Parathyroid adenoma (tissue), 2 donors: ENCODE measurements at regions not wholly inside any gene's neighbourhood (a gene's known extent, or its start where the extent isn't known, plus 50 kb on each side); places are given as distances from the start of the nearest gene placed in this dataset.

Source experiments
- H2AFZ ChIP-seq: fragments of 300-600 bp; sonication (generic); one replicate; pipeline ENCODE4 v1.7.0; 2017; ENCODE audit warnings: antibody characterized with exemption, mild to moderate bottlenecking
- H3K27ac ChIP-seq: fragments of 300-600 bp; sonication (generic); one replicate; pipeline ENCODE4 v1.7.0; 2017
- H3K27me3 ChIP-seq: fragments of 300-600 bp; sonication (generic); one replicate; pipeline ENCODE4 v1.7.0; 2017; ENCODE audit warnings: low read length; ENCODE audit not compliant: control insufficient read depth, insufficient read depth
- H3K36me3 ChIP-seq: fragments of 300-600 bp; sonication (generic); one replicate; pipeline ENCODE4 v1.7.0; 2017; ENCODE audit warnings: low read length; ENCODE audit not compliant: control insufficient read depth, insufficient read depth
- H3K4me1 ChIP-seq: fragments of 300-600 bp; sonication (generic); one replicate; pipeline ENCODE4 v1.7.0; 2017; ENCODE audit warnings: control low read depth
- H3K4me2 ChIP-seq: fragments of 300-600 bp; sonication (generic); one replicate; pipeline ENCODE4 v1.7.0; 2017; ENCODE audit warnings: low read length
- H3K4me3 ChIP-seq: fragments of 300-600 bp; sonication (generic); one replicate; pipeline ENCODE4 v1.7.0; 2017; ENCODE audit warnings: low read depth, low read length
- H3K79me2 ChIP-seq: fragments of 300-600 bp; sonication (generic); one replicate; pipeline ENCODE4 v1.7.0; 2017; ENCODE audit warnings: control low read depth
- H3K9ac ChIP-seq: fragments of 300-600 bp; sonication (generic); one replicate; pipeline ENCODE4 v1.7.0; 2017; ENCODE audit warnings: mild to moderate bottlenecking
- H3K9me3 ChIP-seq: fragments of 300-600 bp; sonication (generic); one replicate; pipeline ENCODE4 v1.7.0; 2017; ENCODE audit warnings: low read length; ENCODE audit not compliant: control insufficient read depth
- CTCF ChIP-seq: fragments of 300-600 bp; sonication (generic); IDR thresholded peaks from one replicate; pipeline ENCODE4 v1.7.0; 2017; ENCODE audit warnings: antibody characterized with exemption, mild to moderate bottlenecking
- donor health status: primary hyperparathyroidism.

GRCh38 chr3:73848173-73848906 lies 223.6 kb upstream of the PDZRN3 start:
- Histone ChIP-seq H3K27ac (no peak overlapping the region), H3K4me2 (no peak overlapping the region), H3K79me2 (no peaks in the 10 kb centered on the region), H3K9ac (no peak overlapping the region), H2AFZ (no peak overlapping the region), H3K36me3 (no peaks in the 10 kb centered on the region), H3K9me3 (no peaks in the 10 kb centered on the region), H3K4me3 (no peak overlapping the region), H3K4me1 (no peaks in the 10 kb centered on the region), H3K27me3 (no peaks in the 10 kb centered on the region)
- TF ChIP-seq CTCF = peak; percentile 43

- no peaks in the 10 kb centered on the region for H3K4me1 ChIP-seq
- no peaks in the 10 kb centered on the region for H3K79me2 ChIP-seq
- no peak overlapping the region for H2AFZ ChIP-seq
- H3K36me3 ChIP-seq = no peaks in the 10 kb centered on the region
- no peak overlapping the region for H3K4me2 ChIP-seq
- no peak overlapping the region for H3K9ac ChIP-seq
- no peak overlapping the region for H3K27ac ChIP-seq
- H3K9me3 ChIP-seq = no peaks in the 10 kb centered on the region
- no peaks in the 10 kb centered on the region for H3K27me3 ChIP-seq
- H3K4me3 ChIP-seq = no peak overlapping the region
- no peak for TF ChIP-seq CTCF
Measured at GRCh38 chr3:73846951-73847350, 222.2 kb upstream of the PDZRN3 start.

- H3K36me3 ChIP-seq = no peaks in the 10 kb centered on the region
- H3K79me2 ChIP-seq = no peaks in the 10 kb centered on the region
- H3K4me3 ChIP-seq = no peak overlapping the region
- H3K9me3 ChIP-seq = no peaks in the 10 kb centered on the region
- H3K27ac ChIP-seq = no peak overlapping the region
- H3K9ac ChIP-seq = no peak overlapping the region
- no peak overlapping the region for H2AFZ ChIP-seq
- TF ChIP-seq CTCF = no peak
- no peak overlapping the region for H3K4me2 ChIP-seq
- H3K27me3 ChIP-seq = no peaks in the 10 kb centered on the region
- H3K4me1 ChIP-seq = no peaks in the 10 kb centered on the region
Measured at GRCh38 chr3:73839032-73839431, 214.3 kb upstream of the PDZRN3 start.

GRCh38 chr3:73835945-73836344 lies 211.2 kb upstream of the PDZRN3 start:
- Histone ChIP-seq H3K4me3 (no peak overlapping the region), H3K27ac (no peak overlapping the region), H3K36me3 (no peaks in the 10 kb centered on the region), H3K9ac (no peak overlapping the region), H3K9me3 (no peaks in the 10 kb centered on the region), H3K4me1 (no peaks in the 10 kb centered on the region), H3K27me3 (no peaks in the 10 kb centered on the region), H2AFZ (no peak overlapping the region), H3K4me2 (no peak overlapping the region), H3K79me2 (no peaks in the 10 kb centered on the region)
- TF ChIP-seq CTCF = no peak

- Histone ChIP-seq H3K9me3 (no peaks in the 10 kb centered on the region), H3K9ac (no peak overlapping the region), H3K4me3 (no peak overlapping the region), H2AFZ (no peak overlapping the region), H3K4me2 (no peak overlapping the region), H3K27me3 (no peaks in the 10 kb centered on the region), H3K79me2 (no peaks in the 10 kb centered on the region), H3K4me1 (no peaks in the 10 kb centered on the region), H3K36me3 (no peaks in the 10 kb centered on the region), H3K27ac (no peak overlapping the region)
- no peak for TF ChIP-seq CTCF
Measured at GRCh38 chr3:73832426-73832825, 207.7 kb upstream of the PDZRN3 start.
